GM12892 (cell line): ENCODE measurements at regions not wholly inside any gene's neighbourhood (a gene's known extent, or its start where the extent isn't known, plus 50 kb on each side); places are given as distances from the start of the nearest gene placed in this dataset.

Experiments used
- DNase-seq: peaks from one replicate; pipeline ENCODE4 v3.0.0; 2011; ENCODE audit not compliant: insufficient read length
- FAIRE-seq: peaks from 2 replicates; lab custom pipeline; 2011; peaks lifted over from hg19 to GRCh38; lab: Jason Lieb, UNC
- POLR2A ChIP-seq: IDR thresholded peaks from 2 replicates; pipeline ENCODE4 v1.6.1; 2011; ENCODE audit warnings: low read depth, low read length, control low read depth
- POLR2AphosphoS5 ChIP-seq: IDR thresholded peaks from 2 replicates; pipeline ENCODE4 v1.6.1; 2011; ENCODE audit warnings: low read depth, low read length, control low read depth
- TAF1 ChIP-seq: IDR thresholded peaks from 2 replicates; pipeline ENCODE4 v1.6.1; 2011; ENCODE audit warnings: low read depth, mild to moderate bottlenecking, control low read depth, low read length, borderline replicate concordance

DNA sequence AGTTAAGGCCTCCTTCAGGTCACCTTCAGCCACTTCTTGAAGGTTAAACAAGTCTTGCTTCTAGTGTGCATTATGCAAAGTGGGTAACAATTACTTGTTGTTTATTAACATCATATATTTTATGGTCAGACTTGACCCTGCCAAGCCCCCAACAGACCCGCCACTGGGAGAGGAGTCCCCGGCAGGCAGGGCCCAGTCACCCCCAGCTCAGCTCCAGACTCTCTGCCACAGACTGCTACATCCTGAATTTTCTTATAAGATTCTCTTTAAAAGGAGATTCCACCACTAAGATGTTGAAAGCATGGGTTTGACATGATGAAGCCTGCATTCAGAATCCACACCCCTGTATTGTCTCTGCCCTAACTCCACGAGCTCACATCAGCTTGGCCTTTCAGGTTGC lies 174.3 kb upstream of the ARL4C start:
- TF ChIP-seq POLR2AphosphoS5 (no peak), POLR2A (no peak), TAF1 (no peak)
- FAIRE-seq, result no peak
- no peak for DNase-seq

GRCh38 chr2:234670806-234671205 lies 173.9 kb upstream of the ARL4C start:
- TF ChIP-seq TAF1 (no peak), POLR2AphosphoS5 (no peak), POLR2A (no peak)
- DNase-seq (no peak), FAIRE-seq (no peak)

DNA sequence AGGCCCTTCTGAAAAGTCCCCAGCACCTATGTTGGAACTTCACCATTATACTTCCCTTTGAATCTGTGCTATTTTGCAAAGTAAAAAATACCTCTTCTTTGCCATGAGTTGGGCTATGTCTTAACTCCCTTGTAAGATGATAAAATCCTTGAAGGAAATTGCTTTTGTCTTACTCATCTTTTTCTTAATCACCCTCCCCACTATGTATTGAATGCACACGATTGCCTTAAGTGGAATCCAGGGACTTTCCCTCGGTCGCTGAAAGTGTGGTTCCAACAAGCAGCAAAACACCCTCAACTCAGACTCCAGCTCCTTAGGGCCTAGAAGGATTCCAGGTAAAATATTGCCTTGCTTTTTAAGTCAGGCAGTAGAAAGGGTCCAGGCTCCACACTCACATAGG lies 173.2 kb upstream of the ARL4C start:
- TF ChIP-seq POLR2AphosphoS5 (no peak), TAF1 (no peak), POLR2A (no peak)
- no peak for DNase-seq
- no peak for FAIRE-seq

DNA sequence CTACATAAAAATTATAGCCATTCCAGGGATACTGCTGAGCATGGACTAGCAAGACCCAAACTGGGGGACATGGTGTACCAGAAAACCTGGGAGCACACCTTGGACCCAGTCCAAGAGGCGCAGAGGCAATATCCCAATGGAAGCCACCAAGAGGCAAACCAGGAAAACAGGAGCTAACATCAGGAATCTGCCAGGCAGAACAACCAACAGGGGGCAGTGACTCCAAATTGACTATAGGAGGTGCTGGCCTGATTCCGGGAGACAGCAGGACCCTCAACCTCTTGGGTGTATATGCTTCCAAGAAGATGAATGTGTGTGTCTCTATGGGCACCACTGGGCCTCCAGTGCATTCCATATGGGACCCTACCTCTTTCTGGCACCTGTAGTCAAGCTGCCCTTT lies 172.7 kb upstream of the ARL4C start:
- TF ChIP-seq POLR2A (no peak), TAF1 (no peak), POLR2AphosphoS5 (no peak)
- FAIRE-seq (no peak), DNase-seq (no peak)

DNA sequence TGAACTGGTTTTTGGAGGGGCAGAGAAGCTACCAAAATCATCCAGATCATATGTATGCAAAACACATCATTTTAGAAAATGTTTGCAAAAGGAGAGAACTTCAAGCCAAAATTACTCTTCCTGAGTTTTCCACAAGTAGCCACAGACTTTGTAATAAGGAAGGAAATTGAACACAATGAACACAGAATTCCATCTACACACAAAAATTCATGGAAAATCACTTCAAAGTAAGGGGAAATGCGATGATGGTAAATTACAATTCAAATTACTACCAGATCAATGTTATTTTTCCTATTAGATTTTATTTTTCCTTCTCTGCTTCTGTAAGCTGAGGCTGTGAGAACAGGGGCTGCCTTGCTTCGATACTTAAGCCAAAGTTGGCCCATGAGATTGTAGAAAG lies 172.1 kb upstream of the ARL4C start:
- no peak for TF ChIP-seq POLR2AphosphoS5
- TF ChIP-seq POLR2A, result no peak
- no peak for TF ChIP-seq TAF1
- FAIRE-seq (no peak), DNase-seq (no peak)

- TF ChIP-seq POLR2A, result no peak
- TF ChIP-seq POLR2AphosphoS5, result no peak
- no peak for TF ChIP-seq TAF1
- FAIRE-seq (no peak), DNase-seq (no peak)
These were observed 170.0 kb upstream of the ARL4C start for GRCh38 chr2:234666911-234667310.

GRCh38 chr2:234665304-234665703 lies 168.4 kb upstream of the ARL4C start:
- FAIRE-seq (no peak), DNase-seq (no peak)
- TF ChIP-seq TAF1 (no peak), POLR2AphosphoS5 (no peak), POLR2A (no peak)

DNA sequence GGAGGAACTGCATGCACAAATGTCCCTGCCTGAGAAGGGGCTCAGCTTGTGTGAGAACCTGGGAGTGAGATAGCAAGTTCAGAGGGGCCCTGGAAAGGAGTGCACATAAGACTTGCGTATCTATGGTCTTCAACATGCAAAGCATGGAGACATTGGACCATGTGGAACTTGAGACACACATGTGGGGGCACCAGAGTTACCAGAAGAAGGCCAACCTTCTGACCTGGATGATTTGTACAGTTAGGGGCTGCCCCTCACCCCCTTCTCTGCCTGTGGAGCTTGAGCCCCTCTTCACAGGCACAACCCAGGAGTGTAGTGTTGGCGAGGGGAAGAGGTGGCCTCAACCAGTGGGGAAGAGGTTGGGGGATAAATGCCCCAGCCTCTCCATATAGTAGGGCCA lies 165.0 kb upstream of the ARL4C start:
- TF ChIP-seq POLR2A, result no peak
- TF ChIP-seq POLR2AphosphoS5, result no peak
- TF ChIP-seq TAF1, result no peak
- no peak for FAIRE-seq
- no peak for DNase-seq

DNA sequence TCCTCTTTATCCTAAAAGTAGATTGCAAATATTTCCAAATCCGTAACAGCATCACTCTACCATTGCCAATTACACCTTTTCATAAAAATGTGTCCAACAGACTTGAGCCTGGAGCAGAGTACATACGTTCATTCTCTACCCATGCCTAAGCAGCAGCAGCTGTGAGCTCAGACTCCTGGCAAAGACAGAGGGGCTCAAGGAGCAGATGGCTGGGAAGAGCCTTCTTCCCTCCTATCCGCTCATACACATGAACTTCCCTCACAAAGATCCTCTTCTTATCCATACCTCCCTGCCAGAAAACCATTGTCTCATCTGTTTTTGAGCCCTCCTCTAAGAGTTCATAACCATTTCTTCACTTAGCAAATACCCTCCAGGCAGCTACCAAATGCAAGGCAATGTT lies 164.3 kb upstream of the ARL4C start:
- FAIRE-seq (no peak), DNase-seq (no peak)
- TF ChIP-seq POLR2A (no peak), TAF1 (no peak), POLR2AphosphoS5 (no peak)

DNA sequence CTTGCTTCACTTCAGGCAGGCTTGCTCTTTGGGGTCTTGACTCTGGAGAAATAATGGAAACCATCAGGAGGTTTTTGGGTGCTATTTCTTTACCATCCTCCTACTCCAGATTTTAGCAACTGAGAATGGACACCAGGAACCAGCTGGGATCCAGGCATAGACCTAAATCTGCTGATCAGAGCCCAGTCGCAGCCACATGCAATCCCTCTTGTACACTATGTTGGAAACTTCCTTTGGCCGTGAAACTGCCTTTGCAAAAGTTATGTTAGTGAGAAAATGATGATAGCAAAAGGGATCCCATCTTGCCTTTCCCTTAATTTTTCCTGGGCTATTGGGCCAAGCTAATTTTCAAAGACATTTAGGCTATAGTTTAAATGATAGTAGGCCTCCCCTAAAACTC lies 158.8 kb upstream of the ARL4C start:
- FAIRE-seq (no peak), DNase-seq (no peak)
- no peak for TF ChIP-seq TAF1

- FAIRE-seq (no peak), DNase-seq (no peak)
- no peak for TF ChIP-seq TAF1
- TF ChIP-seq POLR2AphosphoS5, result no peak
- TF ChIP-seq POLR2A, result no peak
These were observed 154.0 kb upstream of the ARL4C start for GRCh38 chr2:234650911-234651310.

GRCh38 chr2:234649951-234650350 lies 153.1 kb upstream of the ARL4C start:
- DNase-seq, result no peak
- no peak for FAIRE-seq
- no peak for TF ChIP-seq TAF1
- no peak for TF ChIP-seq POLR2A
- TF ChIP-seq POLR2AphosphoS5, result no peak

DNA sequence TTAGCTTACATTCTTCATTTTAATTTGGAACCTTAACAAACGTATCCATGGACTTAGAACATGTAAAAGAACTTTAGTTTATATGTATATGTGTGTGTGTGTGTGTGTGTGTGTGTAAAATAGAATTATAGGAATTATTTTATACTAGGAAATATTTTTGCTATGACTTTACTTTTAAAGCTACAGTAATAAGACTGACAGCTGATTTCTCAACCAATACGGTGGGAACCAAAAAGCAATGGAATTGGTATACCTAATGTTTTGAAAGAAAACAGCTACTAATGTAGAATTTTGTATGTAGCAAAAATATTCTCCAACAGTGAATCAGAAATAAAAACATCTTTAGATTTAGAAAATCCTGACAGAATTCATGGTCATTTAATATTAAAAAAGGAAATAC lies 146.5 kb upstream of the ARL4C start:
- no peak for DNase-seq
- no peak for FAIRE-seq
- TF ChIP-seq POLR2A (no peak), POLR2AphosphoS5 (no peak), TAF1 (no peak)
